ENCODE measurements at regions not wholly inside any gene's neighbourhood (a gene's known extent, or its start where the extent isn't known, plus 50 kb on each side); places are given as distances from the start of the nearest gene placed in this dataset.

GRCh38 chr9:118000581-118000980 lies 296.4 kb downstream of the TLR4 start:
- ChIA-PET POLR2A (ENCODE audit: unreplicated experiment) (no interaction called here), CTCF (no interaction called here)
- Histone ChIP-seq H3K4me2 (no peak overlapping the region), H3K27me3 (ENCODE audit: insufficient read depth, low read depth) (no peaks in the 10 kb centered on the region), H3F3A (ENCODE audit: insufficient read depth, low read depth) (no peaks in the 10 kb centered on the region), H3K27ac (no peak overlapping the region), H3K9me2 (ENCODE audit: insufficient read depth) (no peaks in the 10 kb centered on the region), H3K4me1 (replicated peaks; ENCODE audit: insufficient read depth) (no peaks in the 10 kb centered on the region), H3K79me2 (ENCODE audit: low read depth) (no peaks in the 10 kb centered on the region), H3K36me3 (ENCODE audit: low read depth) (no peaks in the 10 kb centered on the region), H4K20me1 (ENCODE audit: insufficient read depth) (no peaks in the 10 kb centered on the region), H3K9me3 (ENCODE audit: insufficient read depth, low read depth) (no peaks in the 10 kb centered on the region), H3K4me3 (no peak overlapping the region), H2AFZ (no peak overlapping the region)
- intact Hi-C loops (cut with micrococcal nuclease; ENCODE audit: unreplicated experiment), result no loop called here
- no TSS peak for BruUV-seq (replicated peaks)
- DNase-seq, result no peak
- TF ChIP-seq CTCF (conservative IDR thresholded peaks at IDR 0.05) (no peak), EZH2 (IDR thresholded peaks at IDR 0.05; ENCODE audit: low read depth) (no peak)

GRCh38 chr9:118003240-118003639 lies 299.0 kb downstream of the TLR4 start:
- CTCF ChIA-PET, result no interaction called here

GRCh38 chr9:118008246-118008645 lies 304.0 kb downstream of the TLR4 start:
- H3K4me2 ChIP-seq, result no peak overlapping the region
- H3K79me2 ChIP-seq (ENCODE audit: low read depth), result no peaks in the 10 kb centered on the region
- H3F3A ChIP-seq (ENCODE audit: insufficient read depth, low read depth), result no peaks in the 10 kb centered on the region
- H3K27me3 ChIP-seq (ENCODE audit: insufficient read depth, low read depth), result no peaks in the 10 kb centered on the region
- intact Hi-C loops (cut with micrococcal nuclease; ENCODE audit: unreplicated experiment), result no loop called here
- no peak overlapping the region for H3K4me3 ChIP-seq
- H3K36me3 ChIP-seq (ENCODE audit: low read depth), result no peaks in the 10 kb centered on the region
- H3K9me2 ChIP-seq (ENCODE audit: insufficient read depth), result no peaks in the 10 kb centered on the region
- ChIA-PET POLR2A (ENCODE audit: unreplicated experiment) (no interaction called here), CTCF (no interaction called here)
- H2AFZ ChIP-seq, result no peak overlapping the region
- DNase-seq, result no peak
- TF ChIP-seq CTCF (conservative IDR thresholded peaks at IDR 0.05) (no peak), EZH2 (IDR thresholded peaks at IDR 0.05; ENCODE audit: low read depth) (no peak)
- BruUV-seq (replicated peaks), result no TSS peak
- H3K27ac ChIP-seq, result no peak overlapping the region
- H3K9me3 ChIP-seq (ENCODE audit: insufficient read depth, low read depth), result no peaks in the 10 kb centered on the region
- no peaks in the 10 kb centered on the region for H4K20me1 ChIP-seq (ENCODE audit: insufficient read depth)
- H3K4me1 ChIP-seq (replicated peaks; ENCODE audit: insufficient read depth), result no peaks in the 10 kb centered on the region

More at GRCh38 chr9:118003240-118003639, 299.0 kb downstream of the TLR4 start:
- Histone ChIP-seq H3F3A (ENCODE audit: insufficient read depth, low read depth) (no peaks in the 10 kb centered on the region), H3K9me2 (ENCODE audit: insufficient read depth) (no peaks in the 10 kb centered on the region), H3K27ac (no peak overlapping the region), H3K27me3 (ENCODE audit: insufficient read depth, low read depth) (no peaks in the 10 kb centered on the region), H3K4me1 (replicated peaks; ENCODE audit: insufficient read depth) (no peaks in the 10 kb centered on the region), H4K20me1 (ENCODE audit: insufficient read depth) (no peaks in the 10 kb centered on the region), H3K4me2 (no peak overlapping the region), H3K36me3 (ENCODE audit: low read depth) (no peaks in the 10 kb centered on the region), H3K79me2 (ENCODE audit: low read depth) (no peaks in the 10 kb centered on the region), H3K9me3 (ENCODE audit: insufficient read depth, low read depth) (no peaks in the 10 kb centered on the region), H2AFZ (no peak overlapping the region), H3K4me3 (no peak overlapping the region)
- no peak for TF ChIP-seq EZH2 (IDR thresholded peaks at IDR 0.05; ENCODE audit: low read depth)
- TF ChIP-seq CTCF (conservative IDR thresholded peaks at IDR 0.05), result no peak
- no TSS peak for BruUV-seq (replicated peaks)
- no peak for DNase-seq
- intact Hi-C loops (cut with micrococcal nuclease; ENCODE audit: unreplicated experiment), result no loop called here
- POLR2A ChIA-PET (ENCODE audit: unreplicated experiment), result no interaction called here
